PC-3 (cell line): ENCODE measurements at regions not wholly inside any gene's neighbourhood (a gene's known extent, or its start where the extent isn't known, plus 50 kb on each side); places are given as distances from the start of the nearest gene placed in this dataset.

Source experiments
- ATAC-seq: fragments of 200-7000 bp; cut with Tn5 transposase; 2 replicates; pipeline ENCODE4 v1.9.1; 2020; ENCODE audit warnings: mild to moderate bottlenecking, moderate library complexity
- BruUV-seq: library from RNA; stranded (reverse); fragments of 400-500 nt; replicated peaks from 2 replicates; lab custom pipeline; 2021; lab: Mats Ljungman, UMichigan
- CTCF ChIA-PET: fragments of 300-600 bp; sonication (Branson Sonifier 250); formaldehyde crosslinking; loops from one replicate; lab custom pipeline; 2022; ENCODE audit warnings: antibody characterized with exemption; lab: Charles Lee
- POLR2A ChIA-PET: fragments of 300-600 bp; sonication (Branson Sonifier 250); formaldehyde crosslinking; loops from one replicate; lab custom pipeline; 2022; ENCODE audit warnings: antibody characterized with exemption; ENCODE audit not compliant: unreplicated experiment; lab: Charles Lee
- DNase-seq: peaks from one replicate; pipeline ENCODE4 v3.0.0-alpha.2; 2015
- H2AFZ ChIP-seq: fragments of 300-600 bp; sonication (generic); 2 replicates; pipeline ENCODE4 v1.6.0; 2016; ENCODE audit warnings: antibody characterized with exemption, low read length
- H3F3A ChIP-seq: fragments of 300-600 bp; sonication (generic); one replicate; pipeline ENCODE4 v1.6.0; 2017; ENCODE audit warnings: antibody characterized with exemption, low read length, control low read depth, mild to moderate bottlenecking; ENCODE audit not compliant: unreplicated experiment
- H3K27ac ChIP-seq: fragments of 300-600 bp; sonication (generic); 2 replicates; pipeline ENCODE4 v1.5.1; 2016; ENCODE audit warnings: mild to moderate bottlenecking, low read length
- H3K27me3 ChIP-seq: fragments of 300-600 bp; sonication (generic); 2 replicates; pipeline ENCODE4 v1.6.1; 2016; ENCODE audit warnings: low read length, mixed read lengths
- H3K36me3 ChIP-seq: fragments of 300-600 bp; sonication (generic); 2 replicates; pipeline ENCODE4 v1.6.1; 2016; ENCODE audit warnings: low read depth, mixed run types, low read length, mixed read lengths
- H3K4me1 ChIP-seq: fragments of 300-600 bp; sonication (generic); 2 replicates; pipeline ENCODE4 v1.5.1; 2016; ENCODE audit warnings: low read length; ENCODE audit not compliant: insufficient read depth
- H3K4me2 ChIP-seq: fragments of 300-600 bp; sonication (generic); 2 replicates; pipeline ENCODE4 v1.6.0; 2016; ENCODE audit warnings: low read length
- H3K4me3 ChIP-seq: fragments of 300-600 bp; sonication (generic); 2 replicates; pipeline ENCODE4 v1.5.1; 2016; ENCODE audit warnings: mild to moderate bottlenecking, low read length, mixed read lengths
- H3K79me2 ChIP-seq: fragments of 300-600 bp; sonication (generic); 2 replicates; pipeline ENCODE4 v1.6.1; 2017; ENCODE audit warnings: low read length, mixed read lengths
- H3K9ac ChIP-seq: fragments of 300-600 bp; sonication (generic); 2 replicates; pipeline ENCODE4 v1.6.0; 2016; ENCODE audit warnings: mild to moderate bottlenecking, low read length
- H3K9me2 ChIP-seq: fragments of 300-600 bp; sonication (generic); replicated peaks from 2 replicates; pipeline ENCODE4 v1.6.1; 2016; ENCODE audit warnings: mixed run types, low read length, mixed read lengths
- H3K9me3 ChIP-seq: fragments of 300-600 bp; sonication (generic); 2 replicates; pipeline ENCODE4 v1.6.1; 2016; ENCODE audit warnings: low read length, mixed read lengths
- H4K20me1 ChIP-seq: fragments of 300-600 bp; sonication (generic); 2 replicates; pipeline ENCODE4 v1.6.1; 2016; ENCODE audit warnings: low read length, mixed read lengths
- EZH2 ChIP-seq: fragments of 300-600 bp; sonication (generic); IDR thresholded peaks from one replicate; pipeline ENCODE4 v1.6.1; 2017; ENCODE audit warnings: antibody characterized with exemption, mild to moderate bottlenecking, low read length; ENCODE audit not compliant: unreplicated experiment
- EZH2phosphoT487 ChIP-seq: fragments of 300-600 bp; sonication (generic); IDR thresholded peaks from 2 replicates; pipeline ENCODE4 v1.6.1; 2018; ENCODE audit warnings: mild to moderate bottlenecking, antibody characterized with exemption, low read length, borderline replicate concordance
- intact Hi-C: fragments of 100-400 bp; cut with micrococcal nuclease; formaldehyde crosslinking; loops from 2 replicates; pipeline ENCODE4 v1.9.0; 2023
- TF ChIP-seq, protein P1 (sequence below): fragments of 300-600 bp; sonication (generic); conservative IDR thresholded peaks from 2 replicates; pipeline ENCODE4 v1.5.1; 2017; ENCODE audit warnings: antibody characterized with exemption, low read depth, mild to moderate bottlenecking, low read length

DNA sequence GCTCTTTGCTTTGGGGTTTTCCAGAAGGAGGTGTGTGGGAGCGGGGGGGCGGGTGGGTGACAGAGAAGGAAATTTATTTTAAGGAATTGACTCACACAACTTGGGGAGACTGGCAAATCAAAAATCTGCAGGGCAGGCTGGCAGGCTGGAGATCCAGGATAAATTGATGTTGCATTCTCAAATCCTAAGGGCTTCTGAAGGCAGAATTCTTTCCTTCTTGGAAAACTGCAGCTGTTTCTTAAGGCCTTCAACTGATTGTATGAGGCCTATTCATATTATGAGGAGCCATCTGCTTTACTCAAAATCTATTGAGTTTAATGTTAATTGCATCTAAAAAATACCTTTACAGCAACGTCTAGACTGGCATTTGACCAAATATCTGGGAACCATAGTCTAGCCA lies 1528.8 kb upstream of the LRRTM3 start:
- H3K4me2 ChIP-seq: no peak overlapping the region
- POLR2A ChIA-PET: no interaction called here

DNA sequence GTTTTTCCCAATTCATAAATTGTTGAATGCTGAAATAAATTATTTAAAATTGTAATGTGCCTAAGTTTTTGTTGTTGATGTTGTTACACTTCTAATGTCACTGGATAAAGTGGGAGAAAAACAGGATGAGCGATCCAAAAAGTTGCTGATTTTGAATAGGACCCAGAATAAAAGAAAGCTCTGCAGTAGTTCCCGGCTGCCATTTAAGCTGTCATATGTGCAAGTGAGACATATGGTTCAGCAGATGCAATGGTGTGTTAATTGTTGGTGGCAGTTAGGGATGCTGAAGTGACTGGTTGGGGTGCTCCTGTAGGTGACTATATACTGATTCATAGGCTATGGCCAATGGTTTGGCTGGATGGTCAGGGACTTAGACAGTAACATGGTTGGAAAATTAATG lies 1517.4 kb upstream of the LRRTM3 start:
- DNase-seq (no peak), ATAC-seq (no peak)
- TF ChIP-seq, protein P1, sequence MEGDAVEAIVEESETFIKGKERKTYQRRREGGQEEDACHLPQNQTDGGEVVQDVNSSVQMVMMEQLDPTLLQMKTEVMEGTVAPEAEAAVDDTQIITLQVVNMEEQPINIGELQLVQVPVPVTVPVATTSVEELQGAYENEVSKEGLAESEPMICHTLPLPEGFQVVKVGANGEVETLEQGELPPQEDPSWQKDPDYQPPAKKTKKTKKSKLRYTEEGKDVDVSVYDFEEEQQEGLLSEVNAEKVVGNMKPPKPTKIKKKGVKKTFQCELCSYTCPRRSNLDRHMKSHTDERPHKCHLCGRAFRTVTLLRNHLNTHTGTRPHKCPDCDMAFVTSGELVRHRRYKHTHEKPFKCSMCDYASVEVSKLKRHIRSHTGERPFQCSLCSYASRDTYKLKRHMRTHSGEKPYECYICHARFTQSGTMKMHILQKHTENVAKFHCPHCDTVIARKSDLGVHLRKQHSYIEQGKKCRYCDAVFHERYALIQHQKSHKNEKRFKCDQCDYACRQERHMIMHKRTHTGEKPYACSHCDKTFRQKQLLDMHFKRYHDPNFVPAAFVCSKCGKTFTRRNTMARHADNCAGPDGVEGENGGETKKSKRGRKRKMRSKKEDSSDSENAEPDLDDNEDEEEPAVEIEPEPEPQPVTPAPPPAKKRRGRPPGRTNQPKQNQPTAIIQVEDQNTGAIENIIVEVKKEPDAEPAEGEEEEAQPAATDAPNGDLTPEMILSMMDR: no peak
- Histone ChIP-seq H3K79me2 (no peaks in the 10 kb centered on the region), H3F3A (no peaks in the 10 kb centered on the region), H2AFZ (no peak overlapping the region), H3K9me3 (no peaks in the 10 kb centered on the region), H3K4me1 (no peaks in the 10 kb centered on the region), H3K36me3 (no peaks in the 10 kb centered on the region), H3K4me2 (no peak overlapping the region), H3K9ac (no peak overlapping the region), H3K4me3 (no peak overlapping the region), H3K27me3 (no peaks in the 10 kb centered on the region), H3K27ac (no peak overlapping the region), H3K9me2 (no peaks in the 10 kb centered on the region), H4K20me1 (no peaks in the 10 kb centered on the region)
- CTCF ChIA-PET: no interaction called here
- POLR2A ChIA-PET: no interaction called here
- intact Hi-C loops: no loop called here
- no TSS peak for BruUV-seq

More for the DNA sequence above, 1528.8 kb upstream of the LRRTM3 start:
- ATAC-seq (no peak), DNase-seq (no peak)
- no peaks in the 10 kb centered on the region for H3K9me2 ChIP-seq
- no peak overlapping the region for H2AFZ ChIP-seq
- CTCF ChIA-PET: no interaction called here
- H4K20me1 ChIP-seq: no peaks in the 10 kb centered on the region
- no peak overlapping the region for H3K9ac ChIP-seq
- no peaks in the 10 kb centered on the region for H3K79me2 ChIP-seq
- H3K9me3 ChIP-seq: no peaks in the 10 kb centered on the region
- H3K27me3 ChIP-seq: no peaks in the 10 kb centered on the region
- peaks cover 16% of the 10 kb centered on the region for H3K4me1 ChIP-seq
- H3K27ac ChIP-seq: no peak overlapping the region
- BruUV-seq: no TSS peak
- no peaks in the 10 kb centered on the region for H3K36me3 ChIP-seq
- no peaks in the 10 kb centered on the region for H3F3A ChIP-seq
- H3K4me3 ChIP-seq: no peak overlapping the region
- TF ChIP-seq EZH2phosphoT487: no peak
- intact Hi-C loops: no loop called here

DNA sequence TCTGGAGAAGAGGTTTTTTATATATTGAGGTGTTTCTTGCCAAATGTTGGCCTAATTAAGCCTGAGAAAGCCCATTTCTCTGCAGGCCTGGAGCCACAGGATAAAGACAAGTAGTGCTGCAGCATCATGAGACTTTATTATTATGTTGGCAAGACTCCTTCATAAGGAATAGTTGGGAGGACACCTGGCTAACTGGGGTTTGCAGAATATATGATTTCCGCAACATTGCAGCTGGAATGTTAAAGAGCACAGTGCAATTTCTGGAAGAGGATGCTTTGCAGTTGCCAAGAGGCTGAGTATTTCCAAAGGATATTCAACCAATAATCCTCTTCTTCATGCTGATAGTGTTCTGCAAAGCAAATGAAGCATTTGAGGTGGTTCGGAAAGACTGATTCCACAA lies 1512.8 kb upstream of the LRRTM3 start:
- Histone ChIP-seq H3K27me3 (no peaks in the 10 kb centered on the region), H3K9ac (no peak overlapping the region), H3F3A (no peaks in the 10 kb centered on the region), H3K79me2 (no peaks in the 10 kb centered on the region), H3K4me2 (no peak overlapping the region), H3K36me3 (no peaks in the 10 kb centered on the region), H3K4me3 (no peak overlapping the region), H4K20me1 (no peaks in the 10 kb centered on the region), H2AFZ (no peak overlapping the region), H3K9me3 (no peaks in the 10 kb centered on the region), H3K27ac (no peak overlapping the region), H3K9me2 (no peaks in the 10 kb centered on the region), H3K4me1 (no peaks in the 10 kb centered on the region)
- BruUV-seq: no TSS peak
- POLR2A ChIA-PET: no interaction called here
- CTCF ChIA-PET: interaction anchor here (0.6 kb wide), 1 partner anchor 17 kb away, joined by 3 read pairs; no protein-coding TSS in a partner anchor
- ATAC-seq (no peak), DNase-seq (no peak)
- TF ChIP-seq, protein P1: no peak
- TF ChIP-seq EZH2 (no peak), EZH2phosphoT487 (no peak)
- intact Hi-C loops: no loop called here
